ENCODE measurements at regions not wholly inside any gene's neighbourhood (a gene's known extent, or its start where the extent isn't known, plus 50 kb on each side); places are given as distances from the start of the nearest gene placed in this dataset.
A peak's percentile ranks its signal among the peaks of the same experiment; 100 is the strongest.

DNA sequence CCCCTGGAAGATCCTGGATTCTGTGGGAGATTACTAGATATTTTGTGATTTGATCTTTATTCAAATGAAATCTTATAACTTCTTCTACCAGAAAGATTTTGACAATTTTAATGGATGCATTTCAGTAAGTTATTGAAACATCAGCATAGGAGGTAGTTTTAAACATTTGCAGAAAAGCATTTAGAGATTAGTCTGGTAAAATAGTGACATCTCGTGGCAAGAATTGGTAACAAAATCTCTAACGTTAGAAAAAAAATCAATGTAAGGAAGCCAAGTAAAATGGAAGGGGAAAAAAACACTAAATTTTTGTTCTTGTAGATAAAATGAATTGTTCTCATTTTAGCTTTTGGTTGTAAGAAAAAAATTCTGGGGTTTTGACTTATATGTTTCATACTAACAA lies 73.3 kb downstream of the TASL start:
- Histone ChIP-seq H4K20me1 (ENCODE audit: low read depth, low read length) (no peaks in the 10 kb centered on the region), H3K27me3 (ENCODE audit: low read length) (no peaks in the 10 kb centered on the region), H3F3A (ENCODE audit: insufficient read depth) (no peaks in the 10 kb centered on the region), H2AFZ (ENCODE audit: low read depth, low read length, severe bottlenecking) (no peak overlapping the region), H3K4me2 (ENCODE audit: low read depth, low read length, poor library complexity, severe bottlenecking) (no peak overlapping the region), H3K4me3 (ENCODE audit: insufficient read depth, low read length, poor library complexity, severe bottlenecking) (no peak overlapping the region), H3K9me3 (ENCODE audit: insufficient read depth, low read length) (no peaks in the 10 kb centered on the region), H3K36me3 (ENCODE audit: low read length) (no peaks in the 10 kb centered on the region), H3K9ac (ENCODE audit: low read length) (no peak overlapping the region), H3K79me2 (ENCODE audit: insufficient read depth, low read length) (no peaks in the 10 kb centered on the region), H3K27ac (ENCODE audit: low read depth, low read length) (no peak overlapping the region), H3K9me2 (replicated peaks; ENCODE audit: insufficient read depth, low read length) (no peaks in the 10 kb centered on the region)
- no peak for TF ChIP-seq EZH2phosphoT487 (conservative IDR thresholded peaks at IDR 0.05; ENCODE audit: low read length)
- TF ChIP-seq, protein P1, sequence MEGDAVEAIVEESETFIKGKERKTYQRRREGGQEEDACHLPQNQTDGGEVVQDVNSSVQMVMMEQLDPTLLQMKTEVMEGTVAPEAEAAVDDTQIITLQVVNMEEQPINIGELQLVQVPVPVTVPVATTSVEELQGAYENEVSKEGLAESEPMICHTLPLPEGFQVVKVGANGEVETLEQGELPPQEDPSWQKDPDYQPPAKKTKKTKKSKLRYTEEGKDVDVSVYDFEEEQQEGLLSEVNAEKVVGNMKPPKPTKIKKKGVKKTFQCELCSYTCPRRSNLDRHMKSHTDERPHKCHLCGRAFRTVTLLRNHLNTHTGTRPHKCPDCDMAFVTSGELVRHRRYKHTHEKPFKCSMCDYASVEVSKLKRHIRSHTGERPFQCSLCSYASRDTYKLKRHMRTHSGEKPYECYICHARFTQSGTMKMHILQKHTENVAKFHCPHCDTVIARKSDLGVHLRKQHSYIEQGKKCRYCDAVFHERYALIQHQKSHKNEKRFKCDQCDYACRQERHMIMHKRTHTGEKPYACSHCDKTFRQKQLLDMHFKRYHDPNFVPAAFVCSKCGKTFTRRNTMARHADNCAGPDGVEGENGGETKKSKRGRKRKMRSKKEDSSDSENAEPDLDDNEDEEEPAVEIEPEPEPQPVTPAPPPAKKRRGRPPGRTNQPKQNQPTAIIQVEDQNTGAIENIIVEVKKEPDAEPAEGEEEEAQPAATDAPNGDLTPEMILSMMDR (IDR thresholded peaks at IDR 0.05; ENCODE audit: insufficient read depth, low read length, poor library complexity, severe bottlenecking), result peak; percentile 16

DNA sequence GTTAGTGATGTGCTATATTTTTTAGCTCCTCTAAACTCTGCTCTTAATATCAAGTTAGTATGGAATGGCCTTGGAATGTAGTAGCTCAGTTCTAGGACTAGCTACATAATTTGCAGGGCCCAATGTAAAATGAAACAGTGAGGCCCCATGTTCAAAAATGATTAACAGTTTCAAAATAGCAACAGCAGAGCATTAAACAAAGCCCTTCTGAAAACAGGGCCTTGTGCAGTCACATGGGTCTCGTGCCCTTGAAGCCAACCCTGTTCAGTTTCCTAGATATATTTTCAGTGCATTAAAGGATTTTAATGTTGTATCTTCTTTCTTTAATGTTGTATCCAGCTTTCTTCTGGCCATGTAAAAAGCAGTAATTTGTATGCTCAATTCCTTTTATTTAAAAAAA lies 82.1 kb downstream of the TASL start:
- H3K36me3 ChIP-seq (ENCODE audit: low read length), result no peaks in the 10 kb centered on the region
- no peaks in the 10 kb centered on the region for H3K79me2 ChIP-seq (ENCODE audit: insufficient read depth, low read length)
- H3F3A ChIP-seq (ENCODE audit: insufficient read depth), result no peaks in the 10 kb centered on the region
- H3K4me3 ChIP-seq (ENCODE audit: insufficient read depth, low read length, poor library complexity, severe bottlenecking), result no peak overlapping the region
- no peaks in the 10 kb centered on the region for H3K9me3 ChIP-seq (ENCODE audit: insufficient read depth, low read length)
- no peaks in the 10 kb centered on the region for H4K20me1 ChIP-seq (ENCODE audit: low read depth, low read length)
- no peaks in the 10 kb centered on the region for H3K27me3 ChIP-seq (ENCODE audit: low read length)
- H3K4me2 ChIP-seq (ENCODE audit: low read depth, low read length, poor library complexity, severe bottlenecking), result no peak overlapping the region
- no peak overlapping the region for H3K27ac ChIP-seq (ENCODE audit: low read depth, low read length)
- no peak overlapping the region for H2AFZ ChIP-seq (ENCODE audit: low read depth, low read length, severe bottlenecking)
- no peak overlapping the region for H3K9ac ChIP-seq (ENCODE audit: low read length)
- TF ChIP-seq EZH2phosphoT487 (conservative IDR thresholded peaks at IDR 0.05; ENCODE audit: low read length), result no peak
- TF ChIP-seq, protein P1 (IDR thresholded peaks at IDR 0.05; ENCODE audit: insufficient read depth, low read length, poor library complexity, severe bottlenecking), result no peak
- H3K9me2 ChIP-seq (replicated peaks; ENCODE audit: insufficient read depth, low read length), result no peaks in the 10 kb centered on the region

DNA sequence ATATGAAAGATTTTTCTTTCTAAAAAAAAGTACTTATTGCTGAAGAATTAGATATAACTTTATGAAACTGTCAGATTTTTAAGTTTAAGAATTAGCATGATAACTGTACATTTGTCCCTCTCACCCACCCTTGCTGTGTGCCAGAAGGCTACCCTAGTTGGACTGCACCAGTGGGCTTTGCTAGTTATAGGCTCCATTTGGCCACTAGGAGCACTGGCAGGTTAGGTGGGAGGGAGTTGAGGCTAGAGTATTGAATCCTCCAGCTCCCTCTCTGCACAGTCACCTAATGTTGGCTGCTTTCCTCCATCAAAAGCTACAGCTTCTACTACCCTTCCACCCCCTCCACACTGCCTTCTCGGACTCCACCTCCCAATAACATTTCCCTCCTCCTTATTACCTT lies 84.2 kb downstream of the TASL start:
- H3K27ac ChIP-seq (ENCODE audit: low read depth, low read length), result no peak overlapping the region
- TF ChIP-seq, protein P1 (IDR thresholded peaks at IDR 0.05; ENCODE audit: insufficient read depth, low read length, poor library complexity, severe bottlenecking), result no peak
- TF ChIP-seq EZH2phosphoT487 (conservative IDR thresholded peaks at IDR 0.05; ENCODE audit: low read length), result no peak
- no peak overlapping the region for H3K4me2 ChIP-seq (ENCODE audit: low read depth, low read length, poor library complexity, severe bottlenecking)
- no peak overlapping the region for H3K9ac ChIP-seq (ENCODE audit: low read length)
- H3K9me3 ChIP-seq (ENCODE audit: insufficient read depth, low read length), result no peaks in the 10 kb centered on the region
- no peaks in the 10 kb centered on the region for H3K36me3 ChIP-seq (ENCODE audit: low read length)
- H3K9me2 ChIP-seq (replicated peaks; ENCODE audit: insufficient read depth, low read length), result no peaks in the 10 kb centered on the region
- no peak overlapping the region for H3K4me3 ChIP-seq (ENCODE audit: insufficient read depth, low read length, poor library complexity, severe bottlenecking)
- no peaks in the 10 kb centered on the region for H3K79me2 ChIP-seq (ENCODE audit: insufficient read depth, low read length)
- no peaks in the 10 kb centered on the region for H3K27me3 ChIP-seq (ENCODE audit: low read length)
- no peaks in the 10 kb centered on the region for H3F3A ChIP-seq (ENCODE audit: insufficient read depth)
- H2AFZ ChIP-seq (ENCODE audit: low read depth, low read length, severe bottlenecking), result no peak overlapping the region
- H4K20me1 ChIP-seq (ENCODE audit: low read depth, low read length), result no peaks in the 10 kb centered on the region
